Trophoblast cell (in vitro differentiated cells and primary cell): ENCODE measurements at regions not wholly inside any gene's neighbourhood (a gene's known extent, or its start where the extent isn't known, plus 50 kb on each side); places are given as distances from the start of the nearest gene placed in this dataset.

ENCODE experiments used
- DNase-seq, 2 donors: peaks; one replicate each; pipeline ENCODE4 v3.0.0-alpha.2; 2016
- H2AFZ ChIP-seq: 2 replicates; pipeline ENCODE4 v1.6.1; 2013; ENCODE audit warnings: low read length, moderate library complexity, mild to moderate bottlenecking; ENCODE audit not compliant: insufficient read depth, poor library complexity
- H2AK5ac ChIP-seq: 2 replicates; pipeline ENCODE4 v1.6.1; 2013; ENCODE audit warnings: mild to moderate bottlenecking, low read length
- H2BK120ac ChIP-seq: 2 replicates; pipeline ENCODE4 v1.6.1; 2013; ENCODE audit warnings: low read length, mild to moderate bottlenecking, moderate library complexity; ENCODE audit not compliant: insufficient read depth, poor library complexity
- H2BK12ac ChIP-seq: 2 replicates; pipeline ENCODE4 v1.6.1; 2013; ENCODE audit warnings: mild to moderate bottlenecking, low read length, moderate library complexity
- H2BK5ac ChIP-seq: 2 replicates; pipeline ENCODE4 v1.6.1; 2013; ENCODE audit warnings: low read length, low read depth, moderate library complexity, mild to moderate bottlenecking; ENCODE audit not compliant: poor library complexity
- H3K14ac ChIP-seq: 2 replicates; pipeline ENCODE4 v1.6.1; 2013; ENCODE audit warnings: mild to moderate bottlenecking, low read length
- H3K18ac ChIP-seq: 2 replicates; pipeline ENCODE4 v1.6.1; 2013; ENCODE audit warnings: mild to moderate bottlenecking, low read length
- H3K23ac ChIP-seq: 2 replicates; pipeline ENCODE4 v1.6.1; 2013; ENCODE audit warnings: low read length
- H3K27ac ChIP-seq: 2 replicates; pipeline ENCODE4 v1.5.1; 2013; ENCODE audit warnings: low read depth, mild to moderate bottlenecking, inconsistent platforms, low read length, moderate library complexity
- H3K27me3 ChIP-seq: 2 replicates; pipeline ENCODE4 v1.6.1; 2013; ENCODE audit warnings: inconsistent platforms, mild to moderate bottlenecking, low read length, moderate library complexity; ENCODE audit not compliant: insufficient read depth
- H3K36me3 ChIP-seq, 2 experiments: 1 replicate in 1 of 2; 2 replicates in 1 of 2; pipeline ENCODE4 v1.6.1; 2013; ENCODE audit warnings: low read length in 2 of 2, mild to moderate bottlenecking in 2 of 2, moderate library complexity in 1 of 2; ENCODE audit not compliant: insufficient read depth in 2 of 2, control insufficient read depth in 1 of 2
- H3K4ac ChIP-seq: 2 replicates; pipeline ENCODE4 v1.6.1; 2013; ENCODE audit warnings: low read depth, mild to moderate bottlenecking, low read length, moderate library complexity
- H3K4me1 ChIP-seq, 2 experiments: 1 replicate in 1 of 2; 2 replicates in 1 of 2; pipeline ENCODE4 v1.6.1; 2013; ENCODE audit warnings: low read length in 2 of 2, mild to moderate bottlenecking in 2 of 2, moderate library complexity in 1 of 2; ENCODE audit not compliant: insufficient read depth in 2 of 2, control insufficient read depth in 1 of 2
- H3K4me2 ChIP-seq: 2 replicates; pipeline ENCODE4 v1.6.1; 2013; ENCODE audit warnings: inconsistent platforms, mild to moderate bottlenecking, low read length, moderate library complexity
- H3K4me3 ChIP-seq: 2 replicates; pipeline ENCODE4 v1.5.1; 2013; ENCODE audit warnings: mild to moderate bottlenecking, low read depth, low read length, inconsistent platforms
- H3K79me1 ChIP-seq: one replicate; pipeline ENCODE4 v1.6.1; 2013; ENCODE audit warnings: low read length
- H3K79me2 ChIP-seq: 2 replicates; pipeline ENCODE4 v1.6.1; 2013; ENCODE audit warnings: low read length, mild to moderate bottlenecking; ENCODE audit not compliant: control insufficient read depth, insufficient read depth, poor library complexity
- H3K9ac ChIP-seq: 2 replicates; pipeline ENCODE4 v1.6.1; 2013; ENCODE audit warnings: mild to moderate bottlenecking, low read length
- H3K9me3 ChIP-seq: 2 replicates; pipeline ENCODE4 v1.6.1; 2013; ENCODE audit warnings: low read depth, mild to moderate bottlenecking, control low read depth, inconsistent platforms, low read length; ENCODE audit not compliant: insufficient read depth
- H4K12ac ChIP-seq: 2 replicates; pipeline ENCODE4 v1.6.1; 2013; ENCODE audit warnings: low read depth, mild to moderate bottlenecking, low read length, moderate library complexity
- H4K8ac ChIP-seq: 2 replicates; pipeline ENCODE4 v1.6.1; 2013; ENCODE audit warnings: low read depth, mild to moderate bottlenecking, low read length, moderate library complexity
- H4K91ac ChIP-seq: one replicate; pipeline ENCODE4 v1.6.1; 2013; ENCODE audit warnings: low read depth, mild to moderate bottlenecking, low read length, moderate library complexity
- WGBS: extraction: QIAGEN DNeasy Blood & Tissue Kit; methylation state at CpG from one replicate; pipeline ENCODE4 v1.1.7; 2013; ENCODE audit warnings: missing lambda C conversion rate; ENCODE audit not compliant: insufficient read length, insufficient coverage; ENCODE audit errors: extremely low coverage; 5-methylcytosine and 5-hydroxymethylcytosine counted together

- Histone ChIP-seq H4K12ac (no peak overlapping the region), H2BK5ac (no peak overlapping the region), H2BK120ac (no peak overlapping the region), H3K4ac (no peak overlapping the region), H2BK12ac (no peak overlapping the region), H4K8ac (no peak overlapping the region), H3K9ac (no peak overlapping the region), H3K18ac (no peak overlapping the region), H3K4me3 (no peak overlapping the region), H3K9me3 (no peaks in the 10 kb centered on the region), H3K4me2 (no peak overlapping the region), H2AFZ (no peak overlapping the region), H3K79me1 (no peaks in the 10 kb centered on the region), H3K23ac (no peak overlapping the region), H3K4me1 (no peaks in the 10 kb centered on the region), H3K36me3 (no peaks in the 10 kb centered on the region), H3K79me2 (no peaks in the 10 kb centered on the region), H3K27me3 (no peaks in the 10 kb centered on the region), H3K27ac (no peak overlapping the region), H4K91ac (no peak overlapping the region), H2AK5ac (no peak overlapping the region), H3K14ac (no peak overlapping the region)
- no peak for DNase-seq
These were observed 70.8 kb upstream of the GPM6A start for GRCh38 chr4:175882891-175883290.

GRCh38 chr4:175884048-175884447, 72.0 kb upstream of the GPM6A start:
- Histone ChIP-seq H3K4me3 (no peak overlapping the region), H3K4me2 (no peak overlapping the region), H3K4me1 (no peaks in the 10 kb centered on the region), H3K23ac (no peak overlapping the region), H2BK120ac (no peak overlapping the region), H2AK5ac (no peak overlapping the region), H4K12ac (no peak overlapping the region), H4K91ac (no peak overlapping the region), H2AFZ (no peak overlapping the region), H3K18ac (no peak overlapping the region), H3K14ac (no peak overlapping the region), H3K4ac (no peak overlapping the region), H3K79me2 (no peaks in the 10 kb centered on the region), H3K9ac (no peak overlapping the region), H3K9me3 (no peaks in the 10 kb centered on the region), H4K8ac (no peak overlapping the region), H2BK12ac (no peak overlapping the region), H3K27me3 (no peaks in the 10 kb centered on the region), H3K27ac (no peak overlapping the region), H3K79me1 (no peaks in the 10 kb centered on the region), H2BK5ac (no peak overlapping the region), H3K36me3 (no peaks in the 10 kb centered on the region)
- WGBS, result no CpG with 5 or more reads among the region's 4 CpGs
- no peak for DNase-seq

GRCh38 chr4:175891231-175891630, 79.2 kb upstream of the GPM6A start:
- Histone ChIP-seq H3K14ac (no peak overlapping the region), H4K8ac (no peak overlapping the region), H3K4me2 (no peak overlapping the region), H3K9ac (no peak overlapping the region), H3K36me3 (no peaks in the 10 kb centered on the region), H4K12ac (no peak overlapping the region), H3K79me1 (no peaks in the 10 kb centered on the region), H3K4ac (no peak overlapping the region), H3K4me1 (no peaks in the 10 kb centered on the region), H3K9me3 (no peaks in the 10 kb centered on the region), H2AK5ac (no peak overlapping the region), H3K27ac (no peak overlapping the region), H3K27me3 (no peaks in the 10 kb centered on the region), H2BK120ac (no peak overlapping the region), H3K18ac (no peak overlapping the region), H2BK12ac (no peak overlapping the region), H2BK5ac (no peak overlapping the region), H2AFZ (no peak overlapping the region), H4K91ac (no peak overlapping the region), H3K79me2 (no peaks in the 10 kb centered on the region), H3K4me3 (no peak overlapping the region), H3K23ac (no peak overlapping the region)
- DNase-seq, result no peak
- WGBS, result no CpG with 5 or more reads among the region's 4 CpGs

GRCh38 chr4:175891851-175892250, 79.8 kb upstream of the GPM6A start:
- Histone ChIP-seq H2BK5ac (no peak overlapping the region), H3K4ac (no peak overlapping the region), H3K79me2 (no peaks in the 10 kb centered on the region), H3K4me2 (no peak overlapping the region), H3K4me3 (no peak overlapping the region), H4K12ac (no peak overlapping the region), H3K36me3 (no peaks in the 10 kb centered on the region), H2AFZ (no peak overlapping the region), H3K4me1 (no peaks in the 10 kb centered on the region), H3K27me3 (no peaks in the 10 kb centered on the region), H2BK120ac (no peak overlapping the region), H3K9me3 (no peaks in the 10 kb centered on the region), H3K9ac (no peak overlapping the region), H3K14ac (no peak overlapping the region), H4K8ac (no peak overlapping the region), H2BK12ac (no peak overlapping the region), H4K91ac (no peak overlapping the region), H3K23ac (no peak overlapping the region), H3K79me1 (no peaks in the 10 kb centered on the region), H3K18ac (no peak overlapping the region), H3K27ac (no peak overlapping the region), H2AK5ac (no peak overlapping the region)
- WGBS, result no CpG with 5 or more reads among the region's 2 CpGs
- DNase-seq, result peak in 1 of 2 donors; percentile 35
